NCI-H1417 treated with DMSO at 0.1 percent for 48 hours (cell line): ENCODE measurements at regions not wholly inside any gene's neighbourhood (a gene's known extent, or its start where the extent isn't known, plus 50 kb on each side); places are given as distances from the start of the nearest gene placed in this dataset.
"Not testable (repeated sequence)": the region's sequence is repeated elsewhere in the genome, so short reads cannot be mapped to it uniquely, and the experiment has no call there.

Source experiments
- DNase-seq: peaks from one replicate; lab custom pipeline; 2025; lab: John Stamatoyannopoulos, UW

DNA sequence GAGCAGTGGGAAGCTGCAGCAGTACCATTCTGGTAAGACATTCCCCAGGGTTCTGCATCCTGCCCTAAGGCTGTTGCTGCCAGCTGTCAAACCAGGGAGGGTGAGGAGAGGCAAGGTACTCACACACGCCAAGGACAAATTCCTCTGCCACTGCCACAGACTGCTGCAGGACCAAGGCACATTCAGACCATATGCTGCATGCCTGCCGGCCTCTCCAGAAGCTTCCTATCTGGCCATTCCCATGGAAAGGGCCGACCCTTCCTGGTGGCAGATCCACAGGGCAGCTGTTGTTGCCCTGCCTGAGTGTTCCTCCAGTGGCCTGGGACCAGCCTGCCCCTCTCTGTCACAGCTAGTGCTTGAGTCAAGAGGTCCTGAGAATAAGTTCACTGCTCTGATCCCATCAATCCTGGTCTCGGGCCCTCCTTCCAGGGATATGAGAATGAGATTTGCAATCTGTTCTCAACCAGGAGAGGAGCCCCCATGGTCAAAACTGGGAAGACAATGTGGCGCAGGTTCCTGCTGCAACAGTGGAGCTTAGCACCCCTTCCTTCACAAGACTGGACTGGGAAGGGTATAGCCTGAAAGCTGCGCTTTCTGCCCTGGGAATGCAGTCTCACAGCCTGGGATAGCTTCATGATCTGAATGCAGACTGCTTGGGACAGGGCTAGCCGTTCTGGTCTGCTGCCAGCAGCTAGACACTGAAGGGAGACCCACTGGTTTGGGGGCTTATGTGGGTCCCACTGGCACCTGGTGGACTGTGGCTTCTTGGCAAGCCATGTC lies 342.5 kb upstream of the NDST3 start:
- no peak for DNase-seq

DNA sequence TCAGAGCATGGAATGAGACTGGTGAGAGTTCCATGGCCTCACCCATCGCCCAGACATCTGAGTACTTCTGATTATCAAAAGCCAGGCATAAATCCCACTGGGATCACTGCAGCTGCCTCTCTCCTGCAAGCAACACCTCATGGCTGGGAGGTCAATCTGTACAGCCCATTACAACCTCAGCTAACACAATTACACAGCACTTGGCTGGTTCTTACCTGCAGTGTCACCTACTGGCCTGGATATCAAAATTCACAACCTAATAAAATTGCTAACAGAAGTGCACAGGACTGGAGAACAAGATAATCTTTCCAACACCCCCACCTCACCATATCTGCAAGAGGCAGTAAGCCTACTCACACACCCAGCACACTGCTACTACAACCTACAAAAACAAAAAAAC lies 341.7 kb upstream of the NDST3 start:
- DNase-seq: no peak

DNA sequence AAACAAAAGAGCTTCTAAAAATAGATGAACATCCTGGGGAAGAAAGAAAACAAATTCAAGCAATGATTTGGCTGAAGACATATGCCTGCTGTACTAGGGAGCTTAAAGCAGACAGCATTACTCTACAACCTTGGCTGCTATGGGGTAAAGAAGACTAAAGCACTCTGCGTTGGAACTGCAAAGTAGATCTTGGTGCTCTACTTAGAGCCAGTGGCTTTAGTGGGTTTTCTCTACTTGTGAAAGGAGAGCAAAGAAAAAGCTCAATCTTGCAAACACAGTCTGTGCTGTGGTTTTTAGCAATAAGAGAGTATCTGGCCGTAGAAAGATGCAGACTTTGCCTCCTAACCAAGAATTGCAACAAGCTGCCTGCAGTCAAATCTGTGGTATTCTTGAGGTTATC lies 334.7 kb upstream of the NDST3 start:
- DNase-seq: no peak

DNA sequence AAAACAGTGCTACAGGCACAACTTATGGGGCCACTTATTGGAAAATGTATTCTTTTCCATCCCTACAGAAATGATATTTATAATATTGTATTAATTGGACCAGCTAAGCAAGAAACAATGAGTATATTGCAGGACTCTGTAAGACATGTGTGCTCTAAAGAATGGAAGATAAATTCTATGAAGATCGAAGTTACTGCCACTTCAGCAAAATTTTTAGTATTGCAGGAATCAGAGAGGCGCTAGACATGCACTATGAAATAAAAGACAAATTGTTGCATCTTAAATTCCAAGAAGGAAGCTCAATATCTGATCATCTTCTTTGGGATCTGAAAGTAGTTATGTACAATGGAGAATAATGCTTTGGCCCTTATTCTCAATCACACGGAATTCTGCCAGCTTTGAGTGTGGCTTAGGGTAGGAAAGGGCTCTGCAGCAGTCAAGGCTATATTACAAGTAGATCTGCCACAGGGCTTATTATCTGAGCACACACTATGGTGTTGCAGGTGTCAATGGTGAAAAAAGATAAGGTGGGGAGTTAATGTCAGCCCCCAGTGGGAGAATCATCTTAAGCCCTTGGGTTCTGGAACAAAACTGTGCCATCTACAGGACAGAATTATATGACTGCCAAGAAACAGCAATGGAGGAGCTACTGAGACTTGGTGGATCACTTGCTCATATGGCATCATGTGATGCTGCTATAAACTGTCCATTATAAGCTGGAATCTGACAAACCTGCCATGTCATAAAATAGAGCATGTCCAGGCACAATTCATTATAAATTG lies 334.0 kb upstream of the NDST3 start:
- DNase-seq: no peak

DNA sequence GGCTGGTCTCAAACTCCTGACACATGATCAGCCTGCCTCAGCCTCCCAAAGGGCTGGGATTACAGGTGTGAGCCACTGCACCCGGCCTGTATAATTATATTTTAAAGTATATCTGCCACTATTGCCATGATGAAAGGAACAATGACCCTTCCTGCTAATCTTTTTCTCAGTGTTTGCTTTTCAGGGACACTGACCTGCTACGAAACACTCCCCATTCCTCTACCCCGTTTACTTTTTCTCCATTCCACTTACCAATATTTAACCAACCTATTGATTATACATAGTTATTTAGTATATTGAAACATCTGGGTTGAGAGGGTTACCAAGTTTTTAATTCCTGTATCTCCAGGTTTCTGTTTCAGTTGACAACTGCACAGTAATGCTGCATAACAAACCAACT lies 331.9 kb upstream of the NDST3 start:
- DNase-seq: no peak

DNA sequence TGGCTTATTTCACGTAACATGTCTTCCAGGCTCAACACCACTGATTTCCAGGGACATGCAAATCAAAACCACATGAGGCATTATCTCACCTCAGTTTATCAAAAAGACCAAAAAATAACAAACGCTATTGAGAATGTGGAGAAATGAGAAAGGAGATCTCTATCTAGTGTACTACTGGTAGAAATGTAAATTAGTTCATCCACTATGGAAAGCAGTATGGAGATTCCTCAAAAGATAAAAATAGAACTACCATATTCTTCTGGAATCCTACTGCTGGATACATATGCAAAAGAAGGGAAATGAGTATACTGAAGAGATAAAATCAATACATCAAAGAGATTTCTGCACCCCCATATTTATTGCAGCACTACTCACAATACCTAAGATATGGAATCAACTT lies 329.6 kb upstream of the NDST3 start:
- no peak for DNase-seq

DNA sequence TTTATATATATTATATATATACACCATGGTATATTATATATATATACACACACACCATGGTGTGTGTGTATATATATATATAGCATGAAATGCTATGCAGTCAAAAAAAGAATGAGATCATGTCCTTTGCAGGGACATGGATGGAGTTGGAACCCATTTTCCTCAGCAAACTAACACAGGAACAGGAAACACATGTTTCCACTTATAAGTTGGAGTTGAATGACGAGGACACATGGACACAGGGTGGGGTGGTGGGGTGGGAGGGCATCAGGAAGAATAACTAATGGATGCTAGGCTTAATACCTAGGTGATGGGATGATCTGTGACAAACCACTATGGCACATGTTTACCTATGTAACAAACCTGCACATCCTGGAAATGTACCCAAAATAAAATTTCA lies 293.6 kb upstream of the NDST3 start:
- no peak for DNase-seq

DNA sequence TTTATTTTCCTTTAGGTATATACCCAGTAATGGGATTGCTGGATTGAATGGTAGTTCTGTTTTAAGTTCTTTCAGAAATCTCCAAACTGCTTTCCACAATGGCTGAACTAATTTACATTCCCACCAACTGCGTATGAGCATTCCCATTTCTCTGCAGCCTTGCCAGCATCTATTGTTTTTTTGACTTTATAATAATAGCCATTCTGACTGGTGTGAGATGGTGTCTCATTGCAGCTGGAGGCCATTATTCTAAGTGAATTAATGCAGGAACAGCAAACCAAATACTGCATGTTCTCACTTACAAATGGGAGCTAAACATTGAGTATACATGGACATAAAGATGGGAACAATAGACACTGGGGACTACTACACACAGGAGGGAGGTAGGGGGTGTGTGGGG lies 288.9 kb upstream of the NDST3 start:
- DNase-seq: not testable (repeated sequence)

DNA sequence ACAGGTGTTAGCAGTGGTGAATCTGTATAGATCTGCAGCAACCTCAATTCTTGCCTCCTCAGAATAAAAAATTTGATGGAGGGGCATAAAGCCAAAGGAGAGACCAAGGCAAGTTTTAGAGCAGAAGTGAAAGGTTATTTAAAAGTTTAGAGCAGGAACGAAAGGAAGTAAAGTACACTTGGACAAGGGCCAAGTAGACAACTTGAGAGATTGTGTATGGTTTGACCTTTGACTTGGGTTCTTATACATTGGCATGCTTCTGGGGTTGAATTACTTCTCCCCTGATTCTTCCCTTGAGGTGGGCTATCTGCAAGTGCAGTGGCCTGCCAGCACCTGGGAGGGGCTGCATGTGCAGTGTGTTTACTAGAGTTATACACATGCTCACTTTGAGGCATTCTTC lies 278.8 kb upstream of the NDST3 start:
- no peak for DNase-seq

DNA sequence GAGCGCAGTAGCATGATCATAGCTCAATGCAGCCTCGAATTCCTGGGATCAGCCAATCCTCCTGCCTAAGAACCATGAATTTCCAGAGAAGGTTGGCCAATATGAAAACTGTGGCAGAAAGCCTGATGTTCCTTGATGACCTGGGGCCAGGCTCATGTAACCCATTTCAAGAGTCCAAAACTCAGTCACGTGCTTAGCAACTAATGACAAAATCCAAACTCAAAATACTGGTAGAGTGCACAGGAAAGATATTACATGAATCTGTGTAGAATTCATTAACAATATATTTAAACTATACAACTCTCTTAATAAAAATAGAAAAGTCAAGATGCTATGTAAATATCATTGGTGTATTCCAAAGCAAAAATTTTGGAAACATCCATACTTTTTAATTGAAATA lies 265.7 kb upstream of the NDST3 start:
- DNase-seq: no peak

DNA sequence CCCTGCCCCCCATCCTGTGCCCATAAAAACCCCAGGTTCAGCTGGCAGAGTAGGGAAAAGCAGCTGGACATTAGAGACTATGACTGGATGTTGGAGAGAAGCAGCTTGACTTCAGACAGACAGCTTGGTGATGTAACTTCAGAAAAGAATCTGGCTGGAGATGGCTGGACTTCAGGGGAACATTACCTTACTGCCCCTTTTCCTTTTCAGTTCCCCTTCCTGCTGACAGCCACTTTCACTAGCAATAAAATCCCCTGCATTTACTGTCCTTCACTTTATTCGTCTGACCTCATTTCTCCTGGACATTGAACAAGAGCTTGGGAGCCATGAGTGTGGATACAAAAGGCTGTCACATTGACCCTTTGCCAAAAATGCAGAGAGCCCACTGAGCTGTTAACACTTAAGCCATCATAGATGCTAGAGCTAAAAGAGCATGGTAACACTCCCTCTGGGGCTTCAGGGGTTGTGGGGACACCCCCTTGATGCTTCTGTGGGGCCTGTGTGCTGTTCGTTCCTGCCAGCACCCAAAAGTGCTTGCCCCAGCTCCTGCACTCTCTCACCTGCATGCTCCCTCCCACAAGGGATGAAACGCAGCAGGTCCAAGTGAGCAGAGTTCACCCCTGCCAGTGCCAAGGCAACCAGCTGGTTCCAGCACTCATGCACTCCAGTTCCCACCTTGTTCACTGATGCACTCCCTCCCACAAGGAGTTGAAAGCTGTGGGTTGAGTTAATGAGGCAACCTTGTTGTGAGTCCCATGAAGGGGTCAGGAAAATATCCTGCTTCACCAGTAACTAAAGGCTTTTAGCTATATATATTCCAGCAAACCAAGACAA lies 263.8 kb upstream of the NDST3 start:
- no peak for DNase-seq

DNA sequence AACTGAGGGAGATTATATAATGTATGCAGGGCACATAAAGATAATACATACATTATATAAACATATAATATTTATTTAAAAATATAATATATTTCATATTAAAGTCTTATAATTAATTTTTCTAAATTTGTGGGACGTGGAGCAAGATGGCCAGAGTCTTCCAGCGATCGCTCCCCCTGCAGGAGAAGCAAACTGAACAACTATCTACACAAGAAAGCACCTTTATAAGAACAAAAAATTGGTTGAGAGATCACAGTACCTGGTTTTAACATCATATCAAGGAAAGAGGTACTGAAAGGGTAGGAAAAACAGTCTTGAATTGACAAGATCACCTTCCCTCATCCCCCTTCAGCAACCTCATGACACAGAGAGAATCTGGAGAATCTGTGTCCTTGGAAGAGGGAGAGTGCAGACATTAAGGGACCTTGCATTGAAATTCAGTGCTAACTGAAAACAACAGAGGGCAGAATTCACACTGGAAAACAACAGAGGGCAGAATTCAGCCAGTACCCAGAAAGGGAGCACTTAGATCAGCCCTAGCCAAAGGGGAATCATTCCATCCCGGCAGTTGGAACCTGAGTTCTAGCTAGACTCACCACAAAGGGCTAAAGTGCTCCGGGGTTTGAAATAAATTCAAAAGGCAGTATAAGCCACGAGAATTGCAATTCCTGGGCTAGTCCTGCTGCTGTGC lies 262.5 kb upstream of the NDST3 start:
- no peak for DNase-seq

DNA sequence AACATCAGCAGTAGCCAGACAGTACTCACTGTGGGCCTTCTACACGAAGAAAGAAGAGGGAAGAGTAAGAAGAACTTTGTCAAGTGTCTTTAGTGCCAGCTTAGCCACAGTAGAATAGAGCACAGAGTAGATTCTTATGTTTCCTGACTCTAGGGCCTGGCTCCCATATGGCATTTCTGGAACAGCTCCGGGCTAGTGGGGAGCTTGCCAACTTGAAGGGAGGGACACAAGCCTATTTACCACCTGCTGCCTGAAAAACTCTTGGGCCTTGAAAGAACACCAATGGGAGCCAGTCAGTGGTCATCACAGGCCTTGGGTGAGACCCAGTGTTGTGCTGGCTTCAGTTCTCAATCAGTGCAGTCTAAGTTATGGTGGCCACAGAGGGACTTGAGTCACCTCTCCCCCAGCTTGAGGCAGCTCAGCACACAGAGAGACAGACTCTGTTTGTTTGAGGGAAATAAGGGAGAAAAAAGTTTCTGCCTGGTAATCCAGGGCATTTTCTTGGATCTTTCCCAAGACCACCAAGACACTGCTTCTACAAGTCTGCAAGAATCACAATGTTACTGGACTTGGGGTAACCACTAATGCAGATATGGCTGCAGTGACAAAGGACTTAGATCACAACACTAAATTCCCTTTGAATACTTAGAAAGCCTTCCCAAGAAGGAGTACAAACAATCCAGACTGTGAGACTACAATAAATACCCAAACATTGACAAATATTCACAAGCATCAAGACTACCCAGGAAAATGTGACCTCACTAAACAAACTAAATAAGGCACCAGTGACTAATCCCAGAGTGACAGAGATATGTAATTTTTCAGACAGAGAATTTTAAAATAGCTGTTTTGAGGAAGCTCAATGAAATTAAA lies 261.0 kb upstream of the NDST3 start:
- no peak for DNase-seq

DNA sequence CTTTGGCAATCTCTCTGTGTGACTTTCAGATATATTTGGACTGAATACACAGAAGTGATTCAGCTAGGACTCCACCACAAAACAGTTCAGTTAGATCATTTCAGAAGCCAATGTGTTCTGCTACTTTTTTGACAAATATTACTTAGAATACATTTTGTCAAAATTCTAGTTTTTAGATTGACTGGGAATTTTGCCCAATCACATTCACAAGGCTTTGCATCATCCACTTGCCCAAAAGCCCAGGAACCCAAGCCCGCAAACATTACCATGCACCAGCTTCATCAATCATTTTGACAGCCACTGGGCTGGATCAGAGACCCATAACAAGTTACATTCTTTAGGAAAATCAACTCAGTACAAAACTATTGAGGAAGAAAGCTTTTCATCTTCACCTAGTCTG lies 256.6 kb upstream of the NDST3 start:
- no peak for DNase-seq

DNA sequence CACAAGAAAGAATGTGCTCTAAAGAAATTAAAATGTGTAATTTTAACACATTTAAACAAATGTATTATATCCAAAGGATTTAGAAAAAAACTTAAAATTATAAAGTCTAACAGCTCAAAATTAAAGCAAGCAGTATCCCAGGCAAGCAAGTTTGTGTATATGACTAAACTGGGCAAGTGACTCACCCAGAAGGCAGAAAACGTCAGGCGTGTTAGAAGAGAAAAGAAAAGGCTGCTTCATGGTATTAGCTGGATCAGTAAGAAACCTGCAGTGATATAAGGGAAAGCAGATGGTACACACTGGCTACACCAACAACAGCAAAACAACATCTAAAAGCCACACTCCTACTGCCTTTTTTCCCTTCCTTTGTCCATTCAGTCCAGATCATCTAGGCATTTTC lies 250.6 kb upstream of the NDST3 start:
- DNase-seq: no peak

DNA sequence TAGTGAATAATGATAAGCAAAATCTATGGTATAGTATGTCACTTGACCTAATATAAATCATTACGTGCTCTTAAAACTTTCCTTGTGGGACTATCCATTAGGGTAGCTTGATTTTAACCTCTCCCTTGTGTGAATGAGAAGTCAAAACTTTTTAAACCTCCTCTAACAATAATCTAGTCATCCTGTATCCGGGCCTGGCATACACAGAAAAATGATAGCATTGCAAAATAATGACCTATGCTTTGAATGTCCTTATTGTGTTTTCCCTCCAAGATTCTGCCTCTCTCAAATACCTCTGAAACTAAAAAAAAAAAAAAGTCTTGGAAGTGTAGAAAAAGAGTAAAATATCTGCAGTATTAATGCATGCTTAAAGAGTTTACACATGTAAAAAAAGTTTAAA lies 250.0 kb upstream of the NDST3 start:
- DNase-seq: no peak

DNA sequence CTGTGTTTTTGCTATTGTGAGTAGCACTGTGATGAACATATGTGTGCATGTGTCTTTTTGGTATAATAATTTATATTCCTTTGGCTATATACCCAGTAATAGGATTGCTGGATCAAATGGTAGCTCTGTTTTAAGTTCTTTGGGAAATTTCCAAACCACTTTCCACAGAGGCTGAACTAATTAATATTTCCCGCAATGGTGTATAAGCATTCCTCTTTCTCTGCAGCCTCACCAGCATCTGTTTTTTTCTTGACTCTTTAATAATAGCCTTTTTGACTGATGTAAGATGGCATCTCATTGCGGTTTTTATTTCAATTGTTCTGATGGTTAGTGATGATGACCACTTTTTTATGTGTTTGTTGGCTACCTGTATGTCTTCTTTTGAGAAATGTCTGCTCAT lies 247.7 kb upstream of the NDST3 start:
- DNase-seq: no peak

DNA sequence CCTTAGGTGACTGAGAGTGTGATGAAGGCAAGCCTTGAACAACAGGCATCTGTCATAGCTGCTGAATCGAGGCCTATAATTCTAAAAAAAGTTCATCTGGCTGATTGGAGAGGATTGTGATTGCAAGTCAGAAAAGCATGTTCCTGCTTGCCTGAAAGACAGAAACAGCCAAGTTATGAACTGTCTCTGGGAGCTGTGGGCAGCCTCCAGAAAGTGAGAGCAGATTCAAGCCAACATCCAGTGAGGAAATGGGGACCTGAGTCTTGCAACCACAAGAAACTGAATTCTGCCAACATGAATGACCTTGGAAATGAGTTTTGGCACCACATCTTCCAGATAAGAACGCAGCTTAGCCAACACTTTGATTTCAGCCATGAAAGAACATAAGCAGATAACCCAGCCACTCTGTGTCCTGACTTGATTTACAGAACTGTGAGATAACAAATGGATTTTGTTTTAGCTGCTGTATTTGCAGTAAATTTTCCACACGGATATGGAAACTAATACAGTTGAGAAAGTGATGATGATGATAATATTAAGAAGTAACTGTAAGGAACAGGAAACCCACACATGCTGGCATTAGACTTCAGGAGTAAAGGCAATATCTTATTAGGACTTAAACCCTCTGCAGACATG lies 240.3 kb upstream of the NDST3 start:
- no peak for DNase-seq

DNA sequence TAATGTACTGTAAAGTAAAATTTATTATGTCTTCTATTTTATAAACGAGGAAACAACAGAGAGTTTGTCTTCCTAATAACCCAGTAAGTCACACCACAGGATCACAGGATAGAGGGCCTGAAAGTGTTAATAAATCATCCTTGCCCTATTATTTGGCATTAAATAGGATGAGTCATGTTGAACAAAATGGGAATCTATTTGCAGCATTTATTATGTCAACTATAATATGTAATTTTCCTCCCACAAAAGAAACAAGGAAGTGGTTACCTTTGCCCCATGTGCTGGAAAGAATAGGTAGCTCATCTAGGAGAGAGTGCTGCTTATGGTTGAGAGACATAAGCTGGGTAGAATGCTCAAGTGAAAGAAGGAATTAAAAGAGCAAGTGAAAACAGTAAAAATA lies 237.6 kb upstream of the NDST3 start:
- peak; percentile 85 for DNase-seq

DNA sequence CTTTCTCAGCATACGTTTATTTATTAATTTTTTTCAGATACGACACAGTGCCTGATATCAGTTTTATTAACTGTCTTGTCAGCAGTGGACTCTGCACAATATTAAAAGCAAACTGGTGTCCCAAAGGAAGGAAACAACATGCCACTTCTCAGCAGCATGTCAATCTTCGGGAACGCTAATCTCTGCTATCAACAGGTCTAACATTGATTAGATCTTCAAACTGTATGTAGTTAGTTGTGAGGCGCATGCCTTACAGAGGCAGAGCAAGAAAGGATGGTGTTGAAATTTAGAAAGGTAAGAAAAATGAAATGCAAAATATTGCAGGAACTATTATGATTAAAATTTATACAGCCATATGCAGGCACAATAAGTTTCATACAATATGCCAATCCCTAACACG lies 233.7 kb upstream of the NDST3 start:
- DNase-seq: no peak

DNA sequence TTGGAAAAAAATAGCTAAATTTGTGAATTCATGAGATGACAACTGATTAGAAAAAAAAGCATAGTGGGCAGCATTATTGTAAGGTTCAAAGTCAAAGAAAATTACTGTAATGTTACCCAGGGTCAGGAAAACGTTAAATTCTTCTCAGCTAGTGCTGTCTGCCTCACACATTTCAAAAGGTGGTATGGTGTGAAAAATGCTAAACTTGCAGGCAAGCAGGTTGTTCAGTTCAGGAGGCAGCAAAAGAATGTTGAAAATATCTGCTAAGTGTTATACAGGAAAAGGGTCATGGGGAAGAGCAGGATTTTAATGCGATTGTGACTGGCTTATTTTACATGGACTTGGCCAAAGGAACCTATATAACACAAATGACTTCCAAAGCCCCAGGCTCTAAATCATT lies 232.5 kb upstream of the NDST3 start:
- DNase-seq: no peak
